H1 (cell line): ENCODE measurements at regions not wholly inside any gene's neighbourhood (a gene's known extent, or its start where the extent isn't known, plus 50 kb on each side); places are given as distances from the start of the nearest gene placed in this dataset.

Experiments
- CTCF ChIA-PET: fragments of 300-600 bp; sonication (Branson Sonifier 250); formaldehyde crosslinking; loops from one replicate; lab custom pipeline; 2021; ENCODE audit not compliant: partially characterized antibody; lab: Charles Lee
- POLR2A ChIA-PET: fragments of 300-600 bp; sonication (Branson Sonifier 250); formaldehyde crosslinking; loops from one replicate; lab custom pipeline; 2021; ENCODE audit warnings: inconsistent platforms; ENCODE audit not compliant: partially characterized antibody; lab: Charles Lee
- DNase-seq, 2 experiments: peaks; one replicate each; pipeline versions ENCODE4 v3.0.0 to v3.0.0-alpha.2; 2010 to 2022; ENCODE audit warnings: low spot score in 2 of 2, low read depth in 1 of 2, mixed read lengths in 1 of 2
- FAIRE-seq: peaks from 2 replicates; lab custom pipeline; 2011; peaks lifted over from hg19 to GRCh38; lab: Jason Lieb, UNC
- H2AFZ ChIP-seq: 2 replicates; pipeline ENCODE4 v1.8.1; 2012; ENCODE audit warnings: low read length, inconsistent platforms
- H2AK5ac ChIP-seq: 2 replicates; pipeline ENCODE4 v1.6.1; 2013; ENCODE audit warnings: low read depth, low read length
- H2BK120ac ChIP-seq: replicated peaks from 2 replicates; pipeline ENCODE3; 2013; ENCODE audit warnings: low read depth, low read length, inconsistent platforms
- H2BK12ac ChIP-seq: 2 replicates; pipeline ENCODE4 v1.6.1; 2013; ENCODE audit warnings: low read depth, low read length
- H2BK15ac ChIP-seq: 2 replicates; pipeline ENCODE4 v1.6.1; 2013; ENCODE audit warnings: low read length
- H2BK20ac ChIP-seq: 2 replicates; pipeline ENCODE4 v1.6.1; 2013; ENCODE audit warnings: low read length
- H2BK5ac ChIP-seq: 2 replicates; pipeline ENCODE4 v1.6.1; 2013; ENCODE audit warnings: low read depth, low read length
- H3K14ac ChIP-seq: 2 replicates; pipeline ENCODE4 v1.6.1; 2013; ENCODE audit warnings: inconsistent platforms; ENCODE audit not compliant: insufficient read length
- H3K18ac ChIP-seq: 2 replicates; pipeline ENCODE4 v1.6.1; 2013; ENCODE audit warnings: low read length; ENCODE audit errors: extremely low read depth
- H3K23ac ChIP-seq: 2 replicates; pipeline ENCODE4 v1.6.1; 2013; ENCODE audit warnings: inconsistent platforms; ENCODE audit not compliant: insufficient read length
- H3K23me2 ChIP-seq: 2 replicates; pipeline ENCODE4 v1.6.1; 2013; ENCODE audit warnings: low read depth, low read length
- H3K27ac ChIP-seq: 2 replicates; pipeline ENCODE4 v1.6.1; 2011; ENCODE audit warnings: low read depth, low read length, inconsistent platforms
- H3K27me3 ChIP-seq, 4 experiments: replicated peaks in 1 of 4; 1 replicate in 1 of 4; 2 replicates in 3 of 4; pipeline versions ENCODE4 v1.6.1 to v1.8.1; 2011 to 2013; ENCODE audit warnings: low read length in 3 of 4, mild to moderate bottlenecking in 3 of 4, inconsistent platforms in 2 of 4, mixed read lengths in 2 of 4, moderate library complexity in 1 of 4; ENCODE audit not compliant: control insufficient read depth in 3 of 4, insufficient read depth in 3 of 4; ENCODE audit errors: extremely low read depth in 1 of 4
- H3K36me3 ChIP-seq, 4 experiments: 2 replicates each; pipeline versions ENCODE4 v1.6.1 to v1.8.1; 2011 to 2013; ENCODE audit warnings: mild to moderate bottlenecking in 4 of 4, low read length in 3 of 4, moderate library complexity in 2 of 4, control low read depth in 1 of 4, inconsistent platforms in 1 of 4; ENCODE audit not compliant: insufficient read depth in 4 of 4, control insufficient read depth in 2 of 4
- H3K4ac ChIP-seq: replicated peaks from 2 replicates; pipeline ENCODE3; 2013; ENCODE audit warnings: low read length, low read depth, mixed read lengths, inconsistent platforms; ENCODE audit not compliant: insufficient read length
- H3K4me1 ChIP-seq, 4 experiments: replicated peaks in 1 of 4; 1 replicate in 1 of 4; 2 replicates in 3 of 4; pipeline versions ENCODE4 v1.6.1 to v1.8.1; 2011 to 2013; ENCODE audit warnings: low read length in 3 of 4, inconsistent platforms in 2 of 4, mixed read lengths in 1 of 4; ENCODE audit not compliant: insufficient read depth in 4 of 4, control insufficient read depth in 3 of 4
- H3K4me2 ChIP-seq, 2 experiments: 2 replicates each; pipeline versions ENCODE4 v1.6.1 to v1.8.1; 2011 to 2013; ENCODE audit warnings: low read depth in 2 of 2, low read length in 2 of 2, control low read depth in 1 of 2, inconsistent platforms in 1 of 2, mild to moderate bottlenecking in 1 of 2; ENCODE audit not compliant: insufficient read depth in 1 of 2
- H3K4me3 ChIP-seq, 4 experiments: fragments of 200-600, 300-600 bp in 1 of 4; sonication (generic), shearing (Covaris generic), sonication (Bioruptor Twin) in 1 of 4; 2 replicates each; pipeline versions ENCODE4 v1.5.1 to v1.8.1; 2011 to 2016; ENCODE audit warnings: low read length in 4 of 4, low read depth in 3 of 4, control low read depth in 2 of 4, inconsistent platforms in 2 of 4, mild to moderate bottlenecking in 2 of 4, mixed read lengths in 1 of 4, moderate library complexity in 1 of 4; ENCODE audit not compliant: insufficient read depth in 2 of 4; ENCODE audit errors: extremely low read depth in 1 of 4
- H3K56ac ChIP-seq: replicated peaks from 2 replicates; pipeline ENCODE3; 2013; ENCODE audit warnings: low read depth, mild to moderate bottlenecking, mixed read lengths, low read length, inconsistent platforms; ENCODE audit not compliant: insufficient read length
- H3K79me1 ChIP-seq: 2 replicates; pipeline ENCODE4 v1.6.1; 2013; ENCODE audit warnings: low read depth, low read length, control low read depth
- H3K79me2 ChIP-seq, 2 experiments: 2 replicates each; pipeline versions ENCODE4 v1.6.1 to v1.8.1; 2012 to 2013; ENCODE audit warnings: low read length in 2 of 2, mild to moderate bottlenecking in 2 of 2, inconsistent platforms in 1 of 2; ENCODE audit not compliant: insufficient read depth in 2 of 2, control insufficient read depth in 1 of 2
- H3K9ac ChIP-seq, 4 experiments: replicated peaks in 1 of 4; 1 replicate in 1 of 4; 2 replicates in 3 of 4; pipeline versions ENCODE4 v1.6.1 to v1.8.1; 2011 to 2013; ENCODE audit warnings: low read depth in 3 of 4, low read length in 3 of 4, control low read depth in 2 of 4, mild to moderate bottlenecking in 2 of 4, moderate library complexity in 2 of 4, inconsistent platforms in 1 of 4; ENCODE audit errors: extremely low read depth in 1 of 4
- H3K9me3 ChIP-seq, 2 experiments: 2 replicates each; pipeline versions ENCODE4 v1.6.1 to v1.8.1; 2012 to 2013; ENCODE audit warnings: mild to moderate bottlenecking in 2 of 2, moderate library complexity in 2 of 2, control low read depth in 1 of 2, inconsistent platforms in 1 of 2, low read depth in 1 of 2, low read length in 1 of 2, mixed read lengths in 1 of 2; ENCODE audit not compliant: insufficient read depth in 2 of 2
- H4K20me1 ChIP-seq, 2 experiments: replicated peaks in 1 of 2; 2 replicates each; pipeline versions ENCODE3 to v1.8.1; 2011 to 2013; ENCODE audit warnings: inconsistent platforms in 2 of 2, low read length in 2 of 2, mild to moderate bottlenecking in 1 of 2; ENCODE audit not compliant: insufficient read depth in 2 of 2, control insufficient read depth in 1 of 2
- H4K5ac ChIP-seq: 2 replicates; pipeline ENCODE4 v1.6.1; 2013; ENCODE audit warnings: low read length, low read depth, mixed read lengths, inconsistent platforms; ENCODE audit not compliant: insufficient read length
- H4K8ac ChIP-seq: 2 replicates; pipeline ENCODE4 v1.8.0; 2013; ENCODE audit warnings: mild to moderate bottlenecking, moderate library complexity, low read length, inconsistent platforms; ENCODE audit not compliant: insufficient read depth; ENCODE audit errors: extremely low read depth
- H4K91ac ChIP-seq: replicated peaks from 2 replicates; pipeline ENCODE3; 2013; ENCODE audit warnings: low read length, mixed read lengths, inconsistent platforms; ENCODE audit not compliant: insufficient read length
- ZNF274 ChIP-seq: IDR thresholded peaks from 2 replicates; pipeline ENCODE4 v1.7.0; 2012; ENCODE audit warnings: low read length, borderline replicate concordance; ENCODE audit errors: extremely low read depth

- DNase-seq (no peak), FAIRE-seq (no peak)
- no peaks in the 10 kb centered on the region for H3K4me1 ChIP-seq
- H2BK15ac ChIP-seq, result no peak overlapping the region
- H2BK5ac ChIP-seq, result no peak overlapping the region
- ChIA-PET POLR2A (no interaction called here), CTCF (no interaction called here)
- TF ChIP-seq ZNF274, result no peak
- no peak overlapping the region for H3K27ac ChIP-seq
- no peak overlapping the region for H2AFZ ChIP-seq
- H4K91ac ChIP-seq, result no peak overlapping the region
- H4K5ac ChIP-seq, result no peak overlapping the region
- H3K27me3 ChIP-seq, result no peaks in the 10 kb centered on the region
- no peak overlapping the region for H3K4me2 ChIP-seq
- no peaks in the 10 kb centered on the region for H3K9me3 ChIP-seq
- H3K18ac ChIP-seq, result no peak overlapping the region
- H3K79me2 ChIP-seq, result no peaks in the 10 kb centered on the region
- H3K79me1 ChIP-seq, result no peaks in the 10 kb centered on the region
- no peak overlapping the region for H3K14ac ChIP-seq
- H3K56ac ChIP-seq, result no peak overlapping the region
- no peak overlapping the region for H2BK20ac ChIP-seq
- H3K9ac ChIP-seq, result no peak overlapping the region
- no peaks in the 10 kb centered on the region for H4K20me1 ChIP-seq
- H2BK12ac ChIP-seq, result no peak overlapping the region
- no peak overlapping the region for H4K8ac ChIP-seq
- H2AK5ac ChIP-seq, result no peak overlapping the region
- no peaks in the 10 kb centered on the region for H3K36me3 ChIP-seq
- H3K4me3 ChIP-seq, result no peak overlapping the region
- H3K23me2 ChIP-seq, result no peaks in the 10 kb centered on the region
- no peak overlapping the region for H2BK120ac ChIP-seq
- no peak overlapping the region for H3K23ac ChIP-seq
- no peak overlapping the region for H3K4ac ChIP-seq
Observed at GRCh38 chr7:10282909-10283308, 690.8 kb upstream of the PHF14 start.
